IMR-90 (cell line): ENCODE measurements at regions not wholly inside any gene's neighbourhood (a gene's known extent, or its start where the extent isn't known, plus 50 kb on each side); places are given as distances from the start of the nearest gene placed in this dataset.

Experiments used
- ATAC-seq: fragments of 200-7000 bp; cut with Tn5 transposase; 2 replicates; pipeline ENCODE4 v1.9.1; 2020; ENCODE audit warnings: low read depth, mild to moderate bottlenecking, moderate library complexity
- BruUV-seq: library from RNA; stranded (reverse); fragments of 400-500 nt; replicated peaks from 2 replicates; lab custom pipeline; 2021; lab: Mats Ljungman, UMichigan
- CTCF ChIA-PET: fragments of 300-600 bp; formaldehyde crosslinking; extraction: SDS; loops from one replicate; lab custom pipeline; 2021; ENCODE audit warnings: antibody characterized with exemption; lab: Yijun Ruan, JAX
- POLR2A ChIA-PET: fragments of 300-600 bp; sonication (Branson Sonifier 250); formaldehyde crosslinking; loops from one replicate; lab custom pipeline; 2022; ENCODE audit warnings: antibody characterized with exemption; ENCODE audit not compliant: unreplicated experiment; lab: Charles Lee
- DNase-seq: peaks from one replicate; pipeline ENCODE4 v3.0.0; 2013
- H2AFZ ChIP-seq: replicated peaks from 2 replicates; pipeline ENCODE3; 2013; ENCODE audit warnings: low read length, mild to moderate bottlenecking; ENCODE audit not compliant: poor library complexity
- H2AK5ac ChIP-seq: 2 replicates; pipeline ENCODE4 v1.6.1; 2013; ENCODE audit warnings: low read depth, low read length, inconsistent platforms
- H2AK9ac ChIP-seq: replicated peaks from 2 replicates; pipeline ENCODE3; 2013; ENCODE audit warnings: mild to moderate bottlenecking, low read depth, low read length, moderate library complexity; ENCODE audit not compliant: poor library complexity
- H2BK120ac ChIP-seq: 2 replicates; pipeline ENCODE4 v1.6.1; 2013; ENCODE audit warnings: low read depth, low read length, inconsistent platforms
- H2BK15ac ChIP-seq: 3 replicates; pipeline ENCODE4 v1.6.1; 2013; ENCODE audit warnings: low read depth, low read length, inconsistent platforms
- H2BK20ac ChIP-seq: 2 replicates; pipeline ENCODE4 v1.6.1; 2013; ENCODE audit warnings: low read depth, mild to moderate bottlenecking, inconsistent platforms, low read length, moderate library complexity
- H2BK5ac ChIP-seq: 2 replicates; pipeline ENCODE4 v1.6.1; 2013; ENCODE audit warnings: mild to moderate bottlenecking, low read depth, low read length, inconsistent platforms; ENCODE audit not compliant: poor library complexity, severe bottlenecking
- H3K14ac ChIP-seq: replicated peaks from 2 replicates; pipeline ENCODE4 v1.6.1; 2013; ENCODE audit warnings: low read depth, low read length, inconsistent platforms
- H3K18ac ChIP-seq: 2 replicates; pipeline ENCODE4 v1.6.1; 2013; ENCODE audit warnings: low read depth, low read length, control low read depth
- H3K23ac ChIP-seq: 2 replicates; pipeline ENCODE4 v1.6.1; 2013; ENCODE audit warnings: low read depth, low read length, inconsistent platforms
- H3K27ac ChIP-seq: 2 replicates; pipeline ENCODE4 v1.5.1; 2013; ENCODE audit warnings: mild to moderate bottlenecking, control low read depth, low read length; ENCODE audit not compliant: insufficient read depth
- H3K27me3 ChIP-seq: 2 replicates; pipeline ENCODE4 v1.6.1; 2013; ENCODE audit warnings: low read length; ENCODE audit not compliant: control insufficient read depth, insufficient read depth
- H3K36me3 ChIP-seq: 2 replicates; pipeline ENCODE4 v1.6.1; 2013; ENCODE audit warnings: low read length, mixed read lengths; ENCODE audit not compliant: control insufficient read depth, insufficient read depth
- H3K4ac ChIP-seq: 2 replicates; pipeline ENCODE4 v1.6.1; 2013; ENCODE audit warnings: low read depth, low read length, inconsistent platforms
- H3K4me1 ChIP-seq: 2 replicates; pipeline ENCODE4 v1.6.1; 2013; ENCODE audit warnings: low read length, mixed read lengths; ENCODE audit not compliant: control insufficient read depth, insufficient read depth
- H3K4me2 ChIP-seq: 2 replicates; pipeline ENCODE4 v1.6.1; 2013; ENCODE audit warnings: low read depth, mild to moderate bottlenecking, control low read depth, low read length, moderate library complexity
- H3K4me3 ChIP-seq: 2 replicates; pipeline ENCODE4 v1.5.1; 2013; ENCODE audit warnings: low read depth, mild to moderate bottlenecking, control low read depth, low read length, moderate library complexity; ENCODE audit not compliant: insufficient read depth
- H3K56ac ChIP-seq: 2 replicates; pipeline ENCODE4 v1.6.1; 2013; ENCODE audit warnings: low read length, inconsistent platforms; ENCODE audit not compliant: insufficient read depth; ENCODE audit errors: extremely low read depth
- H3K79me1 ChIP-seq, 2 experiments: 2 replicates each; pipeline ENCODE4 v1.6.1; 2013; ENCODE audit warnings: low read length in 2 of 2, inconsistent platforms in 1 of 2, low read depth in 1 of 2
- H3K9ac ChIP-seq: 2 replicates; pipeline ENCODE4 v1.6.1; 2013; ENCODE audit warnings: low read depth, low read length, control low read depth
- H3K9me1 ChIP-seq: 2 replicates; pipeline ENCODE4 v1.6.1; 2013; ENCODE audit warnings: low read length, inconsistent platforms; ENCODE audit not compliant: insufficient read depth
- H3K9me3 ChIP-seq: 2 replicates; pipeline ENCODE4 v1.6.1; 2013; ENCODE audit warnings: low read length; ENCODE audit not compliant: control insufficient read depth, insufficient read depth
- H4K20me1 ChIP-seq: 2 replicates; pipeline ENCODE4 v1.6.1; 2013; ENCODE audit warnings: low read length, inconsistent platforms; ENCODE audit not compliant: insufficient read depth
- H4K5ac ChIP-seq: 2 replicates; pipeline ENCODE4 v1.6.1; 2013; ENCODE audit warnings: mild to moderate bottlenecking, low read depth, low read length, control low read depth
- H4K8ac ChIP-seq, 2 experiments: 2 replicates each; pipeline ENCODE4 v1.6.1; 2013; ENCODE audit warnings: low read depth in 2 of 2, low read length in 2 of 2, control low read depth in 1 of 2, inconsistent platforms in 1 of 2
- H4K91ac ChIP-seq: 2 replicates; pipeline ENCODE4 v1.6.1; 2013; ENCODE audit warnings: low read depth, low read length, inconsistent platforms; ENCODE audit not compliant: insufficient read depth
- BHLHE40 ChIP-seq: fragments of 150-350 bp; IDR thresholded peaks from 2 replicates; pipeline ENCODE4 v1.6.1; 2016; ENCODE audit warnings: mild to moderate bottlenecking, low read depth, low read length
- CEBPB ChIP-seq: IDR thresholded peaks from 2 replicates; pipeline ENCODE4 v1.6.1; 2012; ENCODE audit warnings: low read depth, low read length, improper control_type of control experiment
- CHD1 ChIP-seq: IDR thresholded peaks from 2 replicates; pipeline ENCODE4 v1.6.1; 2012; ENCODE audit warnings: low read depth, low read length, improper control_type of control experiment
- FOS ChIP-seq: fragments of 150-350 bp; IDR thresholded peaks from 2 replicates; pipeline ENCODE4 v1.6.1; 2016; ENCODE audit warnings: low read depth, low read length
- MAFK ChIP-seq: IDR thresholded peaks from 2 replicates; pipeline ENCODE4 v1.6.1; 2012; ENCODE audit warnings: low read depth, low read length, improper control_type of control experiment
- MAZ ChIP-seq: IDR thresholded peaks from 2 replicates; pipeline ENCODE4 v1.6.1; 2012; ENCODE audit warnings: low read depth, mild to moderate bottlenecking, low read length, improper control_type of control experiment, moderate library complexity, borderline replicate concordance
- MXI1 ChIP-seq: IDR thresholded peaks from 2 replicates; pipeline ENCODE4 v1.6.1; 2012; ENCODE audit warnings: low read depth, mild to moderate bottlenecking, low read length, moderate library complexity, borderline replicate concordance
- NFE2L2 ChIP-seq: fragments of 150-350 bp; IDR thresholded peaks from 2 replicates; pipeline ENCODE4 v1.6.1; 2016; ENCODE audit warnings: low read depth, mild to moderate bottlenecking, low read length
- POLR2A ChIP-seq: IDR thresholded peaks from 2 replicates; pipeline ENCODE4 v1.6.1; 2012; ENCODE audit warnings: mild to moderate bottlenecking, low read depth, low read length
- RAD21 ChIP-seq: IDR thresholded peaks from 2 replicates; pipeline ENCODE4 v1.6.1; 2012; ENCODE audit warnings: low read length, improper control_type of control experiment
- RCOR1 ChIP-seq: IDR thresholded peaks from 2 replicates; pipeline ENCODE4 v1.6.1; 2012; ENCODE audit warnings: mild to moderate bottlenecking, low read length, improper control_type of control experiment; ENCODE audit not compliant: insufficient replicate concordance
- RFX5 ChIP-seq: IDR thresholded peaks from 2 replicates; pipeline ENCODE4 v1.8.0; 2012; ENCODE audit warnings: low read depth, mild to moderate bottlenecking, low read length, moderate library complexity
- SMC3 ChIP-seq: fragments of 150-350 bp; IDR thresholded peaks from 2 replicates; pipeline ENCODE4 v1.6.1; 2016; ENCODE audit warnings: low read depth, mild to moderate bottlenecking, antibody characterized with exemption, low read length, moderate library complexity
- WGBS, 2 experiments: methylation state at CpG; one replicate each; pipeline versions ENCODE4 v1.1.5 to v1.1.7; 2013; ENCODE audit warnings: missing lambda C conversion rate in 2 of 2; ENCODE audit not compliant: insufficient read length in 1 of 2; ENCODE audit errors: extremely low coverage in 2 of 2; 5-methylcytosine and 5-hydroxymethylcytosine counted together
- dilution Hi-C: fragments of 300-500 bp; cut with HindIII; formaldehyde crosslinking; loops from one replicate; pipeline ENCODE4 v1.14.3; 2018; ENCODE audit warnings: low sequenced_read_pairs; ENCODE audit not compliant: unreplicated experiment
- in situ Hi-C: fragments of 300-500 bp; cut with MboI; formaldehyde crosslinking; loops from 3 replicates; pipeline ENCODE4 v1.14.3; 2019; ENCODE audit warnings: low sequenced_read_pairs, inconsistent platforms, mixed read lengths
- intact Hi-C: fragments of 100-400 bp; cut with micrococcal nuclease; formaldehyde crosslinking; loops from 2 replicates; pipeline ENCODE4 v1.10.0; 2022
- TF ChIP-seq, protein P1 (sequence below): conservative IDR thresholded peaks from 2 replicates; pipeline ENCODE4 v1.5.1; 2012; ENCODE audit warnings: mild to moderate bottlenecking, low read depth, low read length, improper control_type of control experiment
- TF ChIP-seq, protein P2 (sequence below): fragments of 150-350 bp; IDR thresholded peaks from 2 replicates; pipeline ENCODE4 v1.6.1; 2016; ENCODE audit warnings: low read depth, mild to moderate bottlenecking, low read length, moderate library complexity, borderline replicate concordance
- TF ChIP-seq, protein P3 (sequence below): fragments of 150-350 bp; IDR thresholded peaks from 2 replicates; pipeline ENCODE4 v1.6.1; 2017; ENCODE audit warnings: mild to moderate bottlenecking, antibody characterized with exemption, low read length, low read depth

DNA sequence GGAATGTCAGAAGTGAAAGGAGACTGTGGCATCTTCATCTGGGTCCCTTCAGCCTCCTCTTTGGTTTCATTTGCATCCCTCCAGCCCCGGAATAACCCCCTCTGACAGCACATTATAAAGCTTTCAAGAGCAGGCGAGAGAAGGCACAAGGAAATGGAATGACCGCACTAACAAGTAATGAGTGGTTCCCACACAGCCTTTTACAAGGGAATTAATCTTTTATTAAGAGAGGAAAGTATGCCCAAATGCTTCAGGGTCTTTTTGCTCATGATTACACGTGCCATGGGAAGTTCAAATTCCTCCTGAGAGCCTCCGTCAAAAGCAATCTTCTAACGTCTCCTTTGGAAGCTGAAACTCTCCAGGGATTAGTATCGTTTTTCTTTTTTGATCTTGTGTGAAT is 347.0 kb downstream of the BTBD3 start:
- no peaks in the 10 kb centered on the region for H4K20me1 ChIP-seq
- TF ChIP-seq CEBPB (no peak), POLR2A (no peak), NFE2L2 (no peak), RAD21 (no peak), MAZ (no peak), MAFK (no peak), RCOR1 (no peak), BHLHE40 (no peak), FOS (no peak), CHD1 (no peak), MXI1 (no peak), SMC3 (no peak), RFX5 (no peak)
- TF ChIP-seq, protein P1, sequence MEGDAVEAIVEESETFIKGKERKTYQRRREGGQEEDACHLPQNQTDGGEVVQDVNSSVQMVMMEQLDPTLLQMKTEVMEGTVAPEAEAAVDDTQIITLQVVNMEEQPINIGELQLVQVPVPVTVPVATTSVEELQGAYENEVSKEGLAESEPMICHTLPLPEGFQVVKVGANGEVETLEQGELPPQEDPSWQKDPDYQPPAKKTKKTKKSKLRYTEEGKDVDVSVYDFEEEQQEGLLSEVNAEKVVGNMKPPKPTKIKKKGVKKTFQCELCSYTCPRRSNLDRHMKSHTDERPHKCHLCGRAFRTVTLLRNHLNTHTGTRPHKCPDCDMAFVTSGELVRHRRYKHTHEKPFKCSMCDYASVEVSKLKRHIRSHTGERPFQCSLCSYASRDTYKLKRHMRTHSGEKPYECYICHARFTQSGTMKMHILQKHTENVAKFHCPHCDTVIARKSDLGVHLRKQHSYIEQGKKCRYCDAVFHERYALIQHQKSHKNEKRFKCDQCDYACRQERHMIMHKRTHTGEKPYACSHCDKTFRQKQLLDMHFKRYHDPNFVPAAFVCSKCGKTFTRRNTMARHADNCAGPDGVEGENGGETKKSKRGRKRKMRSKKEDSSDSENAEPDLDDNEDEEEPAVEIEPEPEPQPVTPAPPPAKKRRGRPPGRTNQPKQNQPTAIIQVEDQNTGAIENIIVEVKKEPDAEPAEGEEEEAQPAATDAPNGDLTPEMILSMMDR = no peak
- TF ChIP-seq, protein P2, sequence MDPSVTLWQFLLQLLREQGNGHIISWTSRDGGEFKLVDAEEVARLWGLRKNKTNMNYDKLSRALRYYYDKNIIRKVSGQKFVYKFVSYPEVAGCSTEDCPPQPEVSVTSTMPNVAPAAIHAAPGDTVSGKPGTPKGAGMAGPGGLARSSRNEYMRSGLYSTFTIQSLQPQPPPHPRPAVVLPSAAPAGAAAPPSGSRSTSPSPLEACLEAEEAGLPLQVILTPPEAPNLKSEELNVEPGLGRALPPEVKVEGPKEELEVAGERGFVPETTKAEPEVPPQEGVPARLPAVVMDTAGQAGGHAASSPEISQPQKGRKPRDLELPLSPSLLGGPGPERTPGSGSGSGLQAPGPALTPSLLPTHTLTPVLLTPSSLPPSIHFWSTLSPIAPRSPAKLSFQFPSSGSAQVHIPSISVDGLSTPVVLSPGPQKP = no peak
- TF ChIP-seq, protein P3, sequence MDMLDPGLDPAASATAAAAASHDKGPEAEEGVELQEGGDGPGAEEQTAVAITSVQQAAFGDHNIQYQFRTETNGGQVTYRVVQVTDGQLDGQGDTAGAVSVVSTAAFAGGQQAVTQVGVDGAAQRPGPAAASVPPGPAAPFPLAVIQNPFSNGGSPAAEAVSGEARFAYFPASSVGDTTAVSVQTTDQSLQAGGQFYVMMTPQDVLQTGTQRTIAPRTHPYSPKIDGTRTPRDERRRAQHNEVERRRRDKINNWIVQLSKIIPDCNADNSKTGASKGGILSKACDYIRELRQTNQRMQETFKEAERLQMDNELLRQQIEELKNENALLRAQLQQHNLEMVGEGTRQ = no peak
- CTCF ChIA-PET = interaction anchor here (0.5 kb wide), 1 partner anchor 58 kb away, joined by 5 read pairs; no protein-coding TSS in a partner anchor

More for the DNA sequence above, 347.0 kb downstream of the BTBD3 start:
- Histone ChIP-seq H3K9ac (no peak overlapping the region), H3K27ac (no peak overlapping the region), H2BK120ac (no peak overlapping the region), H3K18ac (no peak overlapping the region), H3K9me3 (no peaks in the 10 kb centered on the region), H4K5ac (no peak overlapping the region), H3K36me3 (no peaks in the 10 kb centered on the region), H2BK20ac (no peak overlapping the region), H3K9me1 (no peaks in the 10 kb centered on the region), H3K79me1 (no peaks in the 10 kb centered on the region), H2AK5ac (no peak overlapping the region), H4K91ac (no peak overlapping the region), H3K4me2 (no peak overlapping the region), H3K4me3 (no peak overlapping the region), H2BK5ac (no peak overlapping the region), H3K4ac (no peak overlapping the region), H3K27me3 (no peaks in the 10 kb centered on the region), H3K23ac (no peak overlapping the region), H2BK15ac (no peak overlapping the region), H2AFZ (no peak overlapping the region), H2AK9ac (no peak overlapping the region), H3K14ac (no peak overlapping the region), H4K8ac (no peak overlapping the region), H3K56ac (no peak overlapping the region), H3K4me1 (no peaks in the 10 kb centered on the region)
- no TSS peak for BruUV-seq
- in situ Hi-C loops = no loop called here
- dilution Hi-C loops = no loop called here
- DNase-seq = no peak
- POLR2A ChIA-PET = no interaction called here
- WGBS, 2 experiments = no CpG with 5 or more reads among the region's 7 CpGs
- intact Hi-C loops = no loop called here
- ATAC-seq = no peak
